ENCODE measurements at regions not wholly inside any gene's neighbourhood (a gene's known extent, or its start where the extent isn't known, plus 50 kb on each side); places are given as distances from the start of the nearest gene placed in this dataset.
A peak's percentile ranks its signal among the peaks of the same experiment; 100 is the strongest.

GRCh38 chrY:17044723-17045122 lies 835.3 kb downstream of the CDY2B start:
- no peak overlapping the region for H3K4me3 ChIP-seq
- H3K27me3 ChIP-seq, result no peaks in the 10 kb centered on the region
- H3K36me3 ChIP-seq, result no peaks in the 10 kb centered on the region
- H3K9me3 ChIP-seq, result no peaks in the 10 kb centered on the region
- DNase-seq, result no peak

DNA sequence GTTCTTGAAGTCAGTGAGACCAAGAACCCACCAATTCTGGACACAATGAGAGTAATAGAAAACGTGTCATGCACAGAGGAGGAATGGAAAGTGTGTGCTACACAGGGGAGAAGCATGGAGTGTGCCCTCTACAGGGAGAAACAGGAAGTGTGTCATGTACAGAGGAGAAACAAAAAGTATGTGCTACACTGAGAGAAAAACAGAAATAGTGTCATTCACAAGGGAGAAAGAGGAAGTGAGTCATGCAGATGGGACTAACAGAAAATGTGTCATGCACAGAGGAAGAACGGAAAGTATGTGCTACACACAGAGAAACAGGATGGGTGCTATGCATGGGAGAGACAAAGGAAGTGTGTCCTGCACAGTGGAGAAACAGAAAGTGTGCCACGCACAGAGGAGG lies 835.7 kb downstream of the CDY2B start:
- H3K36me3 ChIP-seq, result no peaks in the 10 kb centered on the region
- peak; percentile 1 for DNase-seq

DNA sequence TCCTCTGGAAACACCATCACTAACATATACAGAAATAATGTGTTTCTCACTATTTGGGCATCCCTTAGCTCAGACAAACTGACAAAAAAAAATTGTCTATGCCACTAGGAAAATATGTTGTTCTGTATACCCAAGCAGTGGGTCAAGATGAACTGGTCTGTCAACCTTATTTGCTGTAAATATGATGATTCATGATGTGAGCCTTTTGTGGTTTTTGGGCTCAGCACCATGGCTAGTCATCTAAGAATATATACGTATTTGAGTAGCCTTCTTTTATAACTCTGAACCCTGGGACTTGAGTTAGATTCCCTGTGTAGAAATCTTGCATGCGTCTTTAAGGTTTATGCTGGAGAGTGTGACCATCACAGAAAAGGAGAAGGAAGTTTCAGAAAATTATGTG lies 841.6 kb downstream of the CDY2B start:
- H3K36me3 ChIP-seq, result no peaks in the 10 kb centered on the region
- DNase-seq, result no peak
- no peak overlapping the region for H3K4me3 ChIP-seq
- H3K27me3 ChIP-seq, result no peaks in the 10 kb centered on the region
- H3K9me3 ChIP-seq, result no peaks in the 10 kb centered on the region

More for the DNA sequence above, 835.7 kb downstream of the CDY2B start:
- H3K4me3 ChIP-seq, result no peak overlapping the region
- H3K9me3 ChIP-seq, result no peaks in the 10 kb centered on the region
- H3K27me3 ChIP-seq, result no peaks in the 10 kb centered on the region

GRCh38 chrY:17018126-17018525 lies 861.9 kb downstream of the CDY2B start:
- no peaks in the 10 kb centered on the region for H3K36me3 ChIP-seq
- no peaks in the 10 kb centered on the region for H3K9me3 ChIP-seq
- no peak overlapping the region for H3K4me3 ChIP-seq
- H3K27me3 ChIP-seq, result no peaks in the 10 kb centered on the region
- DNase-seq, result no peak

- Histone ChIP-seq H3K4me3 (no peak overlapping the region), H3K27me3 (no peaks in the 10 kb centered on the region), H3K9me3 (no peaks in the 10 kb centered on the region), H3K36me3 (no peaks in the 10 kb centered on the region)
- DNase-seq, result no peak
Observed at GRCh38 chrY:16993551-16993950, 886.5 kb downstream of the CDY2B start.

GRCh38 chrY:16981776-16982175 lies 898.2 kb downstream of the CDY2B start:
- no peaks in the 10 kb centered on the region for H3K27me3 ChIP-seq
- no peak overlapping the region for H3K4me3 ChIP-seq
- H3K36me3 ChIP-seq, result no peaks in the 10 kb centered on the region
- no peaks in the 10 kb centered on the region for H3K9me3 ChIP-seq
- DNase-seq, result no peak

DNA sequence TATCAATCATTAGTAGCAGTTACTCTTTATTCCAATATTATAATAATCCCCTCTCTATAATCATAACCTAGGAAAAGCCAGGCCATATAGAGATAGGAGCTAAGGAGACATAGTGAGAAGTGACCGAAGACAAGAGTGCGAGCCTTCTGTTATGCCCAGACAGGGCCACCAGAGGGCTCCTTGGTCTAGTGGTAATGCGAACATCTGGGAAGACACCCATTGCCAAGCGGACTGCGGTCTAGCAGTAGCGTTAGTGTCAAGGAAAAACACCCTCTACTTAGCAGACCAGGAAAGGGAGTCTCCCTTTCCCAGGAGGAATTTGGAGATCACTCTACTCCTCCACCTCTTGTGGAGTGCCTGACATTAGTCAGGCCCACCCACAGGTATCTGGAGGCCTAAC lies 920.9 kb downstream of the CDY2B start:
- no peak for DNase-seq
- H3K9me3 ChIP-seq, result no peaks in the 10 kb centered on the region
- H3K27me3 ChIP-seq, result no peaks in the 10 kb centered on the region
- no peaks in the 10 kb centered on the region for H3K36me3 ChIP-seq
- no peak overlapping the region for H3K4me3 ChIP-seq

GRCh38 chrY:16947221-16947620 lies 932.8 kb downstream of the CDY2B start:
- no peak overlapping the region for H3K4me3 ChIP-seq
- no peaks in the 10 kb centered on the region for H3K9me3 ChIP-seq
- no peaks in the 10 kb centered on the region for H3K27me3 ChIP-seq
- H3K36me3 ChIP-seq, result no peaks in the 10 kb centered on the region
- DNase-seq, result no peak

Data from MG63 (cell line).